Suprapubic skin (tissue), 4 donors: ENCODE measurements at regions not wholly inside any gene's neighbourhood (a gene's known extent, or its start where the extent isn't known, plus 50 kb on each side); places are given as distances from the start of the nearest gene placed in this dataset.

Experiments used
- DNase-seq, 2 donors: peaks; one replicate each; pipeline ENCODE4 v3.0.0-alpha.2; 2019; ENCODE audit warnings: low spot score in 2 of 2
- H3K27ac ChIP-seq: fragments of 200-600 bp; sonication (generic); one replicate; pipeline ENCODE4 v1.5.1; 2019
- H3K27me3 ChIP-seq: fragments of 200-600 bp; sonication (generic); one replicate; pipeline ENCODE4 v1.5.1; 2019
- H3K36me3 ChIP-seq: fragments of 200-600 bp; sonication (generic); one replicate; pipeline ENCODE4 v1.5.1; 2019
- H3K4me1 ChIP-seq: fragments of 200-600 bp; sonication (generic); one replicate; pipeline ENCODE4 v1.5.1; 2019
- H3K4me3 ChIP-seq: fragments of 200-600 bp; sonication (generic); one replicate; pipeline ENCODE4 v1.5.1; 2019; ENCODE audit warnings: mild to moderate bottlenecking
- H3K9me3 ChIP-seq: fragments of 200-600 bp; sonication (generic); one replicate; pipeline ENCODE4 v1.5.1; 2019
- CTCF ChIP-seq, 2 donors: fragments of 200-600 bp in 1 of 2; fragments of 450-650 bp in 1 of 2; sonication (generic) in 1 of 2; IDR thresholded peaks; one replicate each; pipeline ENCODE4 v1.5.1; 2016 to 2019; ENCODE audit warnings: antibody characterized with exemption in 2 of 2, mild to moderate bottlenecking in 1 of 2, moderate library complexity in 1 of 2
- EP300 ChIP-seq: sonication (generic); formaldehyde crosslinking; IDR thresholded peaks from one replicate; pipeline ENCODE4 v1.6.1; 2017; ENCODE audit warnings: antibody characterized with exemption
- POLR2A ChIP-seq, 2 donors: fragments of 450-650 bp; IDR thresholded peaks; one replicate each; pipeline ENCODE4 v1.6.1; 2017; ENCODE audit warnings: antibody characterized with exemption in 2 of 2, mild to moderate bottlenecking in 2 of 2, moderate library complexity in 2 of 2
- POLR2AphosphoS5 ChIP-seq, 3 donors: sonication (generic); formaldehyde crosslinking; IDR thresholded peaks; one replicate each; pipeline ENCODE4 v1.6.1; 2017; ENCODE audit warnings: antibody characterized with exemption in 3 of 3
- WGBS: methylation state at CpG from one replicate; pipeline ENCODE4 v1.1.5; 2018; 5-methylcytosine and 5-hydroxymethylcytosine counted together

DNA sequence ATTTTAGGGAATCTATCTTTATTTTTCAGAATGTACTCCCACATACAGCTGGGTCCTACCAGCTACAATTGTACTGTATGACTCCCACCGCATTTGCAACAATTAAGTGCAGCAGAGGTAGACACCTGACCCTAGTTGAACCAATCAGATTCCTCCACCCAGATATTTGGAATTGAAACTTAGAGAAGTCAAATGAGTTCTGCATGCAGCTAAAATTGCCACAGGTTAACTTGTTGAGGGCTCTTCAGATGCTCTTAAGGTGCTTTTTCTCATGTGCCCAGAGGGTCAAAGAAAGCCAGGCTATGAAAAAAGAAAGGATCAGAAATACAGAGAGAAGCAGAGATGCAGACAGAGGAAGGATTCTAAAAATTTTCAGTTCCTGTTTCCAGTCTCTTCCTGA lies 68.0 kb upstream of the TES start:
- TF ChIP-seq CTCF (IDR thresholded peaks at IDR 0.05) (no peak), POLR2A (IDR thresholded peaks at IDR 0.05) (no peak), EP300 (no peak), POLR2AphosphoS5 (IDR thresholded peaks at IDR 0.05) (no peak)
- no peaks in the 10 kb centered on the region for H3K9me3 ChIP-seq
- H3K36me3 ChIP-seq: no peaks in the 10 kb centered on the region
- no peak for DNase-seq
- no peak overlapping the region for H3K27ac ChIP-seq
- no peaks in the 10 kb centered on the region for H3K27me3 ChIP-seq
- no peaks in the 10 kb centered on the region for H3K4me1 ChIP-seq
- H3K4me3 ChIP-seq: no peak overlapping the region
- WGBS: 91% methylated on average over 1 of the region's 1 CpG

GRCh38 chr7:116142850-116143249 lies 67.5 kb upstream of the TES start:
- TF ChIP-seq EP300: no peak
- no peak for TF ChIP-seq CTCF (IDR thresholded peaks at IDR 0.05)
- no peak for TF ChIP-seq POLR2AphosphoS5 (IDR thresholded peaks at IDR 0.05)
- no peak for TF ChIP-seq POLR2A (IDR thresholded peaks at IDR 0.05)
- H3K4me3 ChIP-seq: no peak overlapping the region
- no peaks in the 10 kb centered on the region for H3K4me1 ChIP-seq
- no peaks in the 10 kb centered on the region for H3K27me3 ChIP-seq
- no peaks in the 10 kb centered on the region for H3K36me3 ChIP-seq
- no peak for DNase-seq
- 88% methylated on average over 6 of the region's 6 CpGs for WGBS
- H3K9me3 ChIP-seq: no peaks in the 10 kb centered on the region
- no peak overlapping the region for H3K27ac ChIP-seq

DNA sequence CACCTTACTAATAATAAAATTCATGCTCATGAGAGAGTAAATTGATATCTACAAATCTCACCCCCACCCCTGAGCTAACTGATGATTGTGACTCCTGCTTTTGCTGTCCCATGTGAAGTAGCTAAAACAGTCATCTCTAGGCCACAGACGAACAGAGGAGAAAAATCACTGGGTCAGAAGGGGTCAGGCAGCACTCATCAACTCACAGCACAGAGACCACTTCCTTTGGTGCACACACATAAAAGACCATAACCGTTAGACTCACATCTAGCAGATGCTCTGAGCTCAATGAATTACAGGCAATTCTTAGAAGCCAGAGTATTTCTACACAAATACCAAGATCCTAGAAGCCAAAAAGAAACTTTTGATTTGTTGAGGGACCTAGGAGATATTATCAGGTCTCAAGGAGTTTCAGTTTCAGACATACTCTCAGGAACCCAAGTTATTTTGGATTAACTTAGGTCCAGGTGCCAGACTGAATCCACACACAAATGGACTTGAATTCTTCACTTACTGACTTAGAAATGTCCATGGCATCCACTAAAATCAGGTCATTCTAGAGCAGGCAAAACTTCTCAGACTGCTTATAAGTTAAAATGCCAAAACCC lies 65.0 kb upstream of the TES start:
- H3K9me3 ChIP-seq: no peaks in the 10 kb centered on the region
- no peak for DNase-seq
- WGBS: 56% methylated on average over 2 of the region's 2 CpGs
- no peak overlapping the region for H3K4me3 ChIP-seq
- no peaks in the 10 kb centered on the region for H3K36me3 ChIP-seq
- H3K4me1 ChIP-seq: no peaks in the 10 kb centered on the region
- no peaks in the 10 kb centered on the region for H3K27me3 ChIP-seq
- no peak overlapping the region for H3K27ac ChIP-seq
- TF ChIP-seq POLR2A (IDR thresholded peaks at IDR 0.05): no peak
- TF ChIP-seq CTCF (IDR thresholded peaks at IDR 0.05): no peak
- no peak for TF ChIP-seq EP300

DNA sequence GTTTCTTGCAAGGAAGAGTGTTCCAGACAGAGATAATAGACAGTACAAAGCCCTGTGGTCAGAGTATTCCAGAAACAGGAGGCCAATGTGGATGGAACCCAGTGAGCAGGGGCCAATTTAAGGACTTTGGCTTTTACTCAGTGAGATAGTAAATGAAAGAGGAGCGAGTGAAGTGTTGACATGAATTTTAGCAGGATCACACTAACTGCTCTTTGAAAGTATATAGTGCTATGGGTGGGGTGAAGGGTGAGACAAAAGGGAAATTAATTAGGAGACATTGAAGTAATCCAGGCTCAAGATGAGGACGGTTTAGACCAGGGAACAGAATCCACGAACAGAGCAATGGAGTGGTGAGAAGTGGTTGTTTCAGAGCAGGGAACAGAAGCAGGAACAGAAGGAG lies 62.2 kb upstream of the TES start:
- TF ChIP-seq POLR2A (IDR thresholded peaks at IDR 0.05): no peak
- H3K4me3 ChIP-seq: no peak overlapping the region
- no peaks in the 10 kb centered on the region for H3K9me3 ChIP-seq
- H3K27ac ChIP-seq: no peak overlapping the region
- H3K36me3 ChIP-seq: no peaks in the 10 kb centered on the region
- no peak for DNase-seq
- no peaks in the 10 kb centered on the region for H3K27me3 ChIP-seq
- no peaks in the 10 kb centered on the region for H3K4me1 ChIP-seq
- WGBS: 91% methylated on average over 3 of the region's 3 CpGs

DNA sequence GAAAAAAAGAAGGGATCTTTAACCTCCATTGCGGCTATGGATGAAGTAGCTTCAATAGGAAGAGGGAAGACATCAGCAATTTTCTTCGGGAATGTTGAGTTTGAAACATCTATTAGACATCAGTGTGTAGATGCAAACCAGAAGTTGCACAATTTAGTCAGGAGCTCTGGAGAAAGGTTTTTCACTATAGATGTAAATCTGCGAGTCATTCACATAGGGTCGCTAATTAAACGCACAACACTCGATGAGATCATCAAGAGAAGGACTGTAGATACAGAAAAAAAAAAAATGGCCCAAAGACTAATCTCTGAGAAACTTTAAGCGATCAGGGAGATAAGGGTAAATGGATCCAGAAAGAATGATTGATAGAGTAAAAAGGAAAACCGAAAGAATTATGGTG lies 61.7 kb upstream of the TES start:
- H3K36me3 ChIP-seq: no peaks in the 10 kb centered on the region
- 87% methylated on average over 8 of the region's 8 CpGs for WGBS
- H3K4me1 ChIP-seq: no peaks in the 10 kb centered on the region
- H3K9me3 ChIP-seq: no peaks in the 10 kb centered on the region
- TF ChIP-seq POLR2A (IDR thresholded peaks at IDR 0.05) (no peak), EP300 (no peak), POLR2AphosphoS5 (IDR thresholded peaks at IDR 0.05) (no peak), CTCF (IDR thresholded peaks at IDR 0.05) (no peak)
- H3K27ac ChIP-seq: no peak overlapping the region
- DNase-seq: no peak
- no peaks in the 10 kb centered on the region for H3K27me3 ChIP-seq
- H3K4me3 ChIP-seq: no peak overlapping the region

GRCh38 chr7:116150588-116150987 lies 59.8 kb upstream of the TES start:
- DNase-seq: no peak
- H3K36me3 ChIP-seq: no peaks in the 10 kb centered on the region
- no peaks in the 10 kb centered on the region for H3K27me3 ChIP-seq
- TF ChIP-seq POLR2A (IDR thresholded peaks at IDR 0.05) (no peak), POLR2AphosphoS5 (IDR thresholded peaks at IDR 0.05) (no peak), CTCF (IDR thresholded peaks at IDR 0.05) (no peak), EP300 (no peak)
- 78% methylated on average over 1 of the region's 1 CpG for WGBS
- no peak overlapping the region for H3K27ac ChIP-seq
- H3K4me3 ChIP-seq: no peak overlapping the region
- no peaks in the 10 kb centered on the region for H3K9me3 ChIP-seq
- no peaks in the 10 kb centered on the region for H3K4me1 ChIP-seq
